Trophoblast cell (in vitro differentiated cells and primary cell): ENCODE measurements at regions not wholly inside any gene's neighbourhood (a gene's known extent, or its start where the extent isn't known, plus 50 kb on each side); places are given as distances from the start of the nearest gene placed in this dataset.

ENCODE experiments used
- DNase-seq, 2 donors: peaks; one replicate each; pipeline ENCODE4 v3.0.0-alpha.2; 2016
- H2AFZ ChIP-seq: 2 replicates; pipeline ENCODE4 v1.6.1; 2013; ENCODE audit warnings: low read length, moderate library complexity, mild to moderate bottlenecking; ENCODE audit not compliant: insufficient read depth, poor library complexity
- H2AK5ac ChIP-seq: 2 replicates; pipeline ENCODE4 v1.6.1; 2013; ENCODE audit warnings: mild to moderate bottlenecking, low read length
- H2BK120ac ChIP-seq: 2 replicates; pipeline ENCODE4 v1.6.1; 2013; ENCODE audit warnings: low read length, mild to moderate bottlenecking, moderate library complexity; ENCODE audit not compliant: insufficient read depth, poor library complexity
- H2BK12ac ChIP-seq: 2 replicates; pipeline ENCODE4 v1.6.1; 2013; ENCODE audit warnings: mild to moderate bottlenecking, low read length, moderate library complexity
- H2BK5ac ChIP-seq: 2 replicates; pipeline ENCODE4 v1.6.1; 2013; ENCODE audit warnings: low read length, low read depth, moderate library complexity, mild to moderate bottlenecking; ENCODE audit not compliant: poor library complexity
- H3K14ac ChIP-seq: 2 replicates; pipeline ENCODE4 v1.6.1; 2013; ENCODE audit warnings: mild to moderate bottlenecking, low read length
- H3K18ac ChIP-seq: 2 replicates; pipeline ENCODE4 v1.6.1; 2013; ENCODE audit warnings: mild to moderate bottlenecking, low read length
- H3K23ac ChIP-seq: 2 replicates; pipeline ENCODE4 v1.6.1; 2013; ENCODE audit warnings: low read length
- H3K27ac ChIP-seq: 2 replicates; pipeline ENCODE4 v1.5.1; 2013; ENCODE audit warnings: low read depth, mild to moderate bottlenecking, inconsistent platforms, low read length, moderate library complexity
- H3K27me3 ChIP-seq: 2 replicates; pipeline ENCODE4 v1.6.1; 2013; ENCODE audit warnings: inconsistent platforms, mild to moderate bottlenecking, low read length, moderate library complexity; ENCODE audit not compliant: insufficient read depth
- H3K36me3 ChIP-seq, 2 experiments: 1 replicate in 1 of 2; 2 replicates in 1 of 2; pipeline ENCODE4 v1.6.1; 2013; ENCODE audit warnings: low read length in 2 of 2, mild to moderate bottlenecking in 2 of 2, moderate library complexity in 1 of 2; ENCODE audit not compliant: insufficient read depth in 2 of 2, control insufficient read depth in 1 of 2
- H3K4ac ChIP-seq: 2 replicates; pipeline ENCODE4 v1.6.1; 2013; ENCODE audit warnings: low read depth, mild to moderate bottlenecking, low read length, moderate library complexity
- H3K4me1 ChIP-seq, 2 experiments: 1 replicate in 1 of 2; 2 replicates in 1 of 2; pipeline ENCODE4 v1.6.1; 2013; ENCODE audit warnings: low read length in 2 of 2, mild to moderate bottlenecking in 2 of 2, moderate library complexity in 1 of 2; ENCODE audit not compliant: insufficient read depth in 2 of 2, control insufficient read depth in 1 of 2
- H3K4me2 ChIP-seq: 2 replicates; pipeline ENCODE4 v1.6.1; 2013; ENCODE audit warnings: inconsistent platforms, mild to moderate bottlenecking, low read length, moderate library complexity
- H3K4me3 ChIP-seq: 2 replicates; pipeline ENCODE4 v1.5.1; 2013; ENCODE audit warnings: mild to moderate bottlenecking, low read depth, low read length, inconsistent platforms
- H3K79me1 ChIP-seq: one replicate; pipeline ENCODE4 v1.6.1; 2013; ENCODE audit warnings: low read length
- H3K79me2 ChIP-seq: 2 replicates; pipeline ENCODE4 v1.6.1; 2013; ENCODE audit warnings: low read length, mild to moderate bottlenecking; ENCODE audit not compliant: control insufficient read depth, insufficient read depth, poor library complexity
- H3K9ac ChIP-seq: 2 replicates; pipeline ENCODE4 v1.6.1; 2013; ENCODE audit warnings: mild to moderate bottlenecking, low read length
- H3K9me3 ChIP-seq: 2 replicates; pipeline ENCODE4 v1.6.1; 2013; ENCODE audit warnings: low read depth, mild to moderate bottlenecking, control low read depth, inconsistent platforms, low read length; ENCODE audit not compliant: insufficient read depth
- H4K12ac ChIP-seq: 2 replicates; pipeline ENCODE4 v1.6.1; 2013; ENCODE audit warnings: low read depth, mild to moderate bottlenecking, low read length, moderate library complexity
- H4K8ac ChIP-seq: 2 replicates; pipeline ENCODE4 v1.6.1; 2013; ENCODE audit warnings: low read depth, mild to moderate bottlenecking, low read length, moderate library complexity
- H4K91ac ChIP-seq: one replicate; pipeline ENCODE4 v1.6.1; 2013; ENCODE audit warnings: low read depth, mild to moderate bottlenecking, low read length, moderate library complexity
- WGBS: extraction: QIAGEN DNeasy Blood & Tissue Kit; methylation state at CpG from one replicate; pipeline ENCODE4 v1.1.7; 2013; ENCODE audit warnings: missing lambda C conversion rate; ENCODE audit not compliant: insufficient read length, insufficient coverage; ENCODE audit errors: extremely low coverage; 5-methylcytosine and 5-hydroxymethylcytosine counted together

DNA sequence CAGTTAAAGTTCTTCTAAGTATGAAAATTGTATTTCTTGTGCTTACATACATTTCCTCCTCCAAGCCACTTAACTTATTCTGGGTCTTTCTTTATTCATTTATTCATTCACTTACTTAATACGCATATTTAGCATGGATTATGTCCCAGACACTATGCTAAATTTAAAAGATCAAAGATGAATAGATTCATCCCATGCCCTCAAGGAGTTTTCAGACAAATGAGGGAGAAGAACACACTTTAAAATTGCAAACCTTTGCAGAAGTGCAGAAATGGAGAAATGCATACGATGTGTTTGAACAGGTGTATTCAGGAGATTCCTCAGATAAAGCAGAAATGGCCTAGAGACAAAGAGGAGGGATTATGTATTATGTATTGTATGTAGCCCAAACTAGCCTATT, 298.7 kb upstream of the SOX11 start:
- H2BK5ac ChIP-seq, result no peak overlapping the region
- no peak overlapping the region for H2BK12ac ChIP-seq
- H3K23ac ChIP-seq, result no peak overlapping the region
- WGBS, result no CpG with 5 or more reads among the region's 2 CpGs
- no peak overlapping the region for H4K91ac ChIP-seq
- no peak overlapping the region for H2AK5ac ChIP-seq
- H3K9me3 ChIP-seq, result no peaks in the 10 kb centered on the region
- H3K4me2 ChIP-seq, result no peak overlapping the region
- no peak overlapping the region for H3K4ac ChIP-seq
- no peak overlapping the region for H3K14ac ChIP-seq
- H2AFZ ChIP-seq, result no peak overlapping the region
- no peak overlapping the region for H3K18ac ChIP-seq
- H3K36me3 ChIP-seq, result no peaks in the 10 kb centered on the region
- H3K4me3 ChIP-seq, result no peak overlapping the region
- H3K9ac ChIP-seq, result no peak overlapping the region
- H3K27me3 ChIP-seq, result no peaks in the 10 kb centered on the region
- H4K8ac ChIP-seq, result no peak overlapping the region
- H4K12ac ChIP-seq, result no peak overlapping the region
- no peaks in the 10 kb centered on the region for H3K79me2 ChIP-seq
- H3K4me1 ChIP-seq, result no peaks in the 10 kb centered on the region
- H3K27ac ChIP-seq, result no peak overlapping the region
- no peak for DNase-seq
- no peaks in the 10 kb centered on the region for H3K79me1 ChIP-seq
- H2BK120ac ChIP-seq, result no peak overlapping the region

GRCh38 chr2:5394223-5394622, 298.0 kb upstream of the SOX11 start:
- no peak overlapping the region for H3K14ac ChIP-seq
- H3K4ac ChIP-seq, result no peak overlapping the region

DNA sequence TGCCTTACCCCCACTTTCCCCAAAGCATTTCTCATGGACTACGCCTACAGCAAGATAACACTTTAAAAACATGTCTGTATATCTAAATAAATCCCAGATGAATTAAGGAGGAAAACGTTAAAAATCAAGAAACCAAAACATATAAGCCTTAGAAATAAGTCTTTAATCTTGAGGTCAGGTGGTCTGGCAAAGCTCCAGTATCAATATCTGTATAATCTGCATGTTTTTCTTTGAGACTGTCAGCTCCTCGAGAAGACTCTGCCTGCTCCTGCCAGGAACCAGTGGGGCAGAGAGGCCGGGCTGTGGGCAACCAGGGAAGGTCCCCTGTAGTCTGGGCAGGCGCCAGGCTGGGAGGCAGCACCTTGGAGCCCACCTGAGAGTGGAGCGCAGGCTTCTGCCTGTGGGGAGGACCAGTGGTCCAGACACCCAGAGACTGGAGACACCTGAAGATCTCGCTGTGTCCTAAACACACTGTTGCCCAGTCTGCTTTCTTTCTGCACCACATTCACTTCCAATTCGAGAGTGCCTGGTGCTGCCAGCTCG, 291.0 kb upstream of the SOX11 start:
- Histone ChIP-seq H3K27me3 (no peaks in the 10 kb centered on the region), H3K23ac (no peak overlapping the region), H3K36me3 (no peaks in the 10 kb centered on the region), H3K79me1 (no peaks in the 10 kb centered on the region), H3K4me2 (no peak overlapping the region), H3K9me3 (no peaks in the 10 kb centered on the region), H4K91ac (no peak overlapping the region), H3K4me1 (no peaks in the 10 kb centered on the region), H3K79me2 (no peaks in the 10 kb centered on the region), H4K12ac (no peak overlapping the region), H4K8ac (no peak overlapping the region), H2AFZ (no peak overlapping the region), H2BK120ac (no peak overlapping the region), H3K18ac (no peak overlapping the region), H3K9ac (peak overlapping the region; percentile 5), H3K14ac (no peak overlapping the region), H3K4ac (no peak overlapping the region), H3K27ac (no peak overlapping the region), H2BK12ac (no peak overlapping the region), H2BK5ac (no peak overlapping the region), H3K4me3 (no peak overlapping the region), H2AK5ac (no peak overlapping the region)
- no peak for DNase-seq
- no CpG with 5 or more reads among the region's 9 CpGs for WGBS

More at GRCh38 chr2:5394223-5394622, 298.0 kb upstream of the SOX11 start:
- DNase-seq, result no peak
- Histone ChIP-seq H3K36me3 (no peaks in the 10 kb centered on the region), H2BK12ac (no peak overlapping the region), H3K27ac (no peak overlapping the region), H3K9me3 (no peaks in the 10 kb centered on the region), H3K27me3 (no peaks in the 10 kb centered on the region), H3K23ac (no peak overlapping the region), H4K8ac (no peak overlapping the region), H2BK5ac (no peak overlapping the region), H3K79me1 (no peaks in the 10 kb centered on the region), H3K4me2 (no peak overlapping the region), H2BK120ac (no peak overlapping the region), H4K12ac (no peak overlapping the region), H3K4me3 (no peak overlapping the region), H3K4me1 (no peaks in the 10 kb centered on the region), H2AFZ (no peak overlapping the region), H2AK5ac (no peak overlapping the region), H4K91ac (no peak overlapping the region), H3K79me2 (no peaks in the 10 kb centered on the region), H3K18ac (no peak overlapping the region), H3K9ac (no peak overlapping the region)
- WGBS, result no CpG with 5 or more reads among the region's 5 CpGs

- H3K18ac ChIP-seq, result no peak overlapping the region
- H2BK120ac ChIP-seq, result no peak overlapping the region
- H3K4me2 ChIP-seq, result no peak overlapping the region
- no peaks in the 10 kb centered on the region for H3K9me3 ChIP-seq
- no peak overlapping the region for H3K4ac ChIP-seq
- H3K79me1 ChIP-seq, result no peaks in the 10 kb centered on the region
- H2AK5ac ChIP-seq, result no peak overlapping the region
- no peak overlapping the region for H4K91ac ChIP-seq
- H3K36me3 ChIP-seq, result no peaks in the 10 kb centered on the region
- no CpG with 5 or more reads among the region's 6 CpGs for WGBS
- no peak overlapping the region for H3K23ac ChIP-seq
- no peak overlapping the region for H3K14ac ChIP-seq
- H3K4me1 ChIP-seq, result no peaks in the 10 kb centered on the region
- no peaks in the 10 kb centered on the region for H3K27me3 ChIP-seq
- H4K12ac ChIP-seq, result no peak overlapping the region
- H2BK5ac ChIP-seq, result no peak overlapping the region
- H3K27ac ChIP-seq, result no peak overlapping the region
- no peak overlapping the region for H3K4me3 ChIP-seq
- H2AFZ ChIP-seq, result no peak overlapping the region
- no peak overlapping the region for H3K9ac ChIP-seq
- no peak overlapping the region for H4K8ac ChIP-seq
- H3K79me2 ChIP-seq, result no peaks in the 10 kb centered on the region
- H2BK12ac ChIP-seq, result no peak overlapping the region
- no peak for DNase-seq
Measured at GRCh38 chr2:5403392-5403791, 288.8 kb upstream of the SOX11 start.
